PC-3 (cell line): ENCODE measurements at regions not wholly inside any gene's neighbourhood (a gene's known extent, or its start where the extent isn't known, plus 50 kb on each side); places are given as distances from the start of the nearest gene placed in this dataset.

Source experiments
- EZH2phosphoT487 ChIP-seq: fragments of 300-600 bp; sonication (generic); IDR thresholded peaks from 2 replicates; pipeline ENCODE4 v1.6.1; 2018; ENCODE audit warnings: mild to moderate bottlenecking, antibody characterized with exemption, low read length, borderline replicate concordance
- TF ChIP-seq, protein P1 (sequence below): fragments of 300-600 bp; sonication (generic); conservative IDR thresholded peaks from 2 replicates; pipeline ENCODE4 v1.5.1; 2017; ENCODE audit warnings: antibody characterized with exemption, low read depth, mild to moderate bottlenecking, low read length

DNA sequence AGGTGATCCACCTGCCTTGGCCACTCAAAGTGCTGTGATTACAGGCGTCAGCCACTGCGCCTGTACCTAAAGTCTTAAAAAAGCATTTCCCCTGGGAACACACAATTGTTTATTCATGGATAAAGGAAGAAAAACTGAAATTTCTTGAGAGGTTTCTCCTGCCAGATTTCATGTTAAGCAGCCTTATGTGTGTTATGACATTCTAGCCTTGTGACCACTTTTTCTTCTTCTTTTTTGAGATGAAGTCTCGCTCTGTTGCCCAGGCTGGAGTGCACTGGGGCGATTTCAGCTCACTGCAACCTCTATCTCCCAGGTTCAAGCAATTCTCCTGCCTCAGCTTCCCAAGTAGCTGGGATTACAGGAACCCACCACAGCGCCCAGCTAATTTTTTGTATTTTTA, 57.8 kb upstream of the PLAC8 start:
- TF ChIP-seq, protein P1, sequence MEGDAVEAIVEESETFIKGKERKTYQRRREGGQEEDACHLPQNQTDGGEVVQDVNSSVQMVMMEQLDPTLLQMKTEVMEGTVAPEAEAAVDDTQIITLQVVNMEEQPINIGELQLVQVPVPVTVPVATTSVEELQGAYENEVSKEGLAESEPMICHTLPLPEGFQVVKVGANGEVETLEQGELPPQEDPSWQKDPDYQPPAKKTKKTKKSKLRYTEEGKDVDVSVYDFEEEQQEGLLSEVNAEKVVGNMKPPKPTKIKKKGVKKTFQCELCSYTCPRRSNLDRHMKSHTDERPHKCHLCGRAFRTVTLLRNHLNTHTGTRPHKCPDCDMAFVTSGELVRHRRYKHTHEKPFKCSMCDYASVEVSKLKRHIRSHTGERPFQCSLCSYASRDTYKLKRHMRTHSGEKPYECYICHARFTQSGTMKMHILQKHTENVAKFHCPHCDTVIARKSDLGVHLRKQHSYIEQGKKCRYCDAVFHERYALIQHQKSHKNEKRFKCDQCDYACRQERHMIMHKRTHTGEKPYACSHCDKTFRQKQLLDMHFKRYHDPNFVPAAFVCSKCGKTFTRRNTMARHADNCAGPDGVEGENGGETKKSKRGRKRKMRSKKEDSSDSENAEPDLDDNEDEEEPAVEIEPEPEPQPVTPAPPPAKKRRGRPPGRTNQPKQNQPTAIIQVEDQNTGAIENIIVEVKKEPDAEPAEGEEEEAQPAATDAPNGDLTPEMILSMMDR, result no peak
- no peak for TF ChIP-seq EZH2phosphoT487
